ENCODE measurements at regions not wholly inside any gene's neighbourhood (a gene's known extent, or its start where the extent isn't known, plus 50 kb on each side); places are given as distances from the start of the nearest gene placed in this dataset.

GRCh38 chr9:11653867-11654266 is 1039.3 kb upstream of the TYRP1 start:
- H3K4me3 ChIP-seq (ENCODE audit: low read depth, low read length) = no peak overlapping the region
- no peaks in the 10 kb centered on the region for H3K9me3 ChIP-seq (ENCODE audit: control insufficient read depth, insufficient read depth, low read depth, low read length)
- TF ChIP-seq SETDB1 (IDR thresholded peaks at IDR 0.05; ENCODE audit: insufficient read length, low read length) (no peak), SP7 (tag by site-specific recombination; IDR thresholded peaks at IDR 0.05) (no peak), ZNF830 (tag by site-specific recombination; IDR thresholded peaks at IDR 0.05; ENCODE audit: low read depth) (no peak), ZNF280D (tag by site-specific recombination; IDR thresholded peaks at IDR 0.05) (no peak), ZNF266 (tag by site-specific recombination; IDR thresholded peaks at IDR 0.05; ENCODE audit: low read depth) (no peak), ZNF239 (tag by site-specific recombination; IDR thresholded peaks at IDR 0.05) (no peak), ZNF48 (tag by site-specific recombination; IDR thresholded peaks at IDR 0.05) (no peak), ZNF664 (tag by site-specific recombination; IDR thresholded peaks at IDR 0.05) (no peak), MEIS1 (CRISPR knock-in tag; IDR thresholded peaks at IDR 0.05; ENCODE audit: borderline replicate concordance) (no peak), AEBP2 (tag by site-specific recombination; IDR thresholded peaks at IDR 0.05; ENCODE audit: borderline replicate concordance) (no peak), ZFP3 (tag by site-specific recombination; IDR thresholded peaks at IDR 0.05; ENCODE audit: low read depth) (no peak), ZNF701 (tag by site-specific recombination; IDR thresholded peaks at IDR 0.05) (no peak), ZNF404 (tag by site-specific recombination; IDR thresholded peaks at IDR 0.05) (no peak), ZNF292 (tag by site-specific recombination; IDR thresholded peaks at IDR 0.05; ENCODE audit: borderline replicate concordance, low read depth) (no peak), ZBTB1 (tag by site-specific recombination; IDR thresholded peaks at IDR 0.05) (no peak), PATZ1 (tag by site-specific recombination; IDR thresholded peaks at IDR 0.05) (no peak), ZNF76 (tag by site-specific recombination; IDR thresholded peaks at IDR 0.05; ENCODE audit: borderline replicate concordance, low read depth) (no peak), ZNF777 (tag by site-specific recombination; IDR thresholded peaks at IDR 0.05; ENCODE audit: borderline replicate concordance) (no peak), ZNF768 (tag by site-specific recombination; IDR thresholded peaks at IDR 0.05) (no peak)
- ChIA-PET POLR2A (no interaction called here), CTCF (no interaction called here)
- no peaks in the 10 kb centered on the region for H3K4me1 ChIP-seq (ENCODE audit: control insufficient read depth, insufficient read depth, low read length)
- no peak overlapping the region for H3K27ac ChIP-seq (ENCODE audit: extremely low read depth, low read depth, low read length)
- no peaks in the 10 kb centered on the region for H3K36me3 ChIP-seq (ENCODE audit: control insufficient read depth in 2 of 2, insufficient read depth in 1 of 2, low read length in 2 of 2)

GRCh38 chr9:11663913-11664312 is 1029.3 kb upstream of the TYRP1 start:
- POLR2A ChIA-PET = no interaction called here
- H3K36me3 ChIP-seq (ENCODE audit: control insufficient read depth in 2 of 2, insufficient read depth in 1 of 2, low read length in 2 of 2) = no peaks in the 10 kb centered on the region
- no peaks in the 10 kb centered on the region for H3K9me3 ChIP-seq (ENCODE audit: control insufficient read depth, insufficient read depth, low read depth, low read length)
- CTCF ChIA-PET = interaction anchor here (0.7 kb wide), 1 partner anchor 24 kb away, joined by 3 read pairs; no protein-coding TSS in a partner anchor
- no peak overlapping the region for H3K27ac ChIP-seq (ENCODE audit: extremely low read depth, low read depth, low read length)
- no peak overlapping the region for H3K4me3 ChIP-seq (ENCODE audit: low read depth, low read length)
- H3K4me1 ChIP-seq (ENCODE audit: control insufficient read depth, insufficient read depth, low read length) = no peaks in the 10 kb centered on the region
- TF ChIP-seq HOXA7 (CRISPR knock-in tag; IDR thresholded peaks at IDR 0.05; ENCODE audit: borderline replicate concordance) (no peak), ZNF629 (tag by site-specific recombination; IDR thresholded peaks at IDR 0.05) (no peak), TRIM28 (IDR thresholded peaks at IDR 0.05; ENCODE audit: borderline replicate concordance, low read length) (no peak), GFI1B (tag by site-specific recombination; IDR thresholded peaks at IDR 0.05) (no peak), ZBTB48 (tag by site-specific recombination; IDR thresholded peaks at IDR 0.05) (no peak), ZNF133 (tag by site-specific recombination; IDR thresholded peaks at IDR 0.05) (no peak), REST (tag by site-specific recombination; IDR thresholded peaks at IDR 0.05) (no peak), ZNF239 (tag by site-specific recombination; IDR thresholded peaks at IDR 0.05) (no peak), EGR2 (tag by site-specific recombination; IDR thresholded peaks at IDR 0.05; ENCODE audit: low read depth) (no peak), ZFP3 (tag by site-specific recombination; IDR thresholded peaks at IDR 0.05; ENCODE audit: low read depth) (no peak)

Measured in HEK293 (cell line).